Bronchial epithelial cell (primary cell): ENCODE measurements at regions not wholly inside any gene's neighbourhood (a gene's known extent, or its start where the extent isn't known, plus 50 kb on each side); places are given as distances from the start of the nearest gene placed in this dataset.
A peak's percentile ranks its signal among the peaks of the same experiment; 100 is the strongest.

Experiments
- DNase-seq: peaks from one replicate; pipeline ENCODE4 v3.0.0-alpha.2; 2010; ENCODE audit warnings: low read depth
- FAIRE-seq: peaks from 2 replicates; lab custom pipeline; 2011; peaks lifted over from hg19 to GRCh38; lab: Jason Lieb, UNC
- H3K27me3 ChIP-seq: 2 replicates; pipeline ENCODE4 v1.5.1; 2011; ENCODE audit warnings: low read length; ENCODE audit not compliant: control insufficient read depth, insufficient read depth
- H3K36me3 ChIP-seq: 2 replicates; pipeline ENCODE4 v1.5.1; 2011; ENCODE audit warnings: low read length; ENCODE audit not compliant: control insufficient read depth, insufficient read depth
- H3K4me3 ChIP-seq: 2 replicates; pipeline ENCODE4 v1.5.1; 2011; ENCODE audit warnings: mild to moderate bottlenecking, low read depth, low read length, control low read depth
- TF ChIP-seq, protein P1 (sequence below): IDR thresholded peaks from 2 replicates; pipeline ENCODE4 v1.5.1; 2011; ENCODE audit warnings: mild to moderate bottlenecking, moderate library complexity, low read length, control low read depth, inconsistent platforms; ENCODE audit not compliant: insufficient read depth, severe bottlenecking

DNA sequence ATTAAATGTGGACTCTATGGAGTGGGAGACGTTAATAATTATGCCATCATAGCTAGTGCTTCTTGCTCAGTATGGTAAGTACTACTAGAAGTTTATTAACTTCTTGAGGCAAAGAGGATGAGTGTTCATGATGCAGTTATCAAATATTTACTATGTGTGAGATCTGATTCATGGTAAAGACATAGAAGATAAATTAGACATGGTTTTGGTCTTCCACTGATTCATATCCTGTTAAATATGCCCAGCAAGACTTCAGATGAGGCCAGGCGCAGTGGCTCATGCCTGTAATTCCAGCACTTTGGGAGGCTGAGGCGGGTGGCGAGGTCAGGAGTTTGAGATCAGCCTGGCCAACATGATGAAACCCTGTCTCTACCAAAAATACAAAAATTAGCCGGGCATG, 547.1 kb upstream of the ANKRD30A start:
- no peaks in the 10 kb centered on the region for H3K27me3 ChIP-seq
- FAIRE-seq (no peak), DNase-seq (peak; percentile 87)
- H3K4me3 ChIP-seq = no peak overlapping the region
- TF ChIP-seq, protein P1, sequence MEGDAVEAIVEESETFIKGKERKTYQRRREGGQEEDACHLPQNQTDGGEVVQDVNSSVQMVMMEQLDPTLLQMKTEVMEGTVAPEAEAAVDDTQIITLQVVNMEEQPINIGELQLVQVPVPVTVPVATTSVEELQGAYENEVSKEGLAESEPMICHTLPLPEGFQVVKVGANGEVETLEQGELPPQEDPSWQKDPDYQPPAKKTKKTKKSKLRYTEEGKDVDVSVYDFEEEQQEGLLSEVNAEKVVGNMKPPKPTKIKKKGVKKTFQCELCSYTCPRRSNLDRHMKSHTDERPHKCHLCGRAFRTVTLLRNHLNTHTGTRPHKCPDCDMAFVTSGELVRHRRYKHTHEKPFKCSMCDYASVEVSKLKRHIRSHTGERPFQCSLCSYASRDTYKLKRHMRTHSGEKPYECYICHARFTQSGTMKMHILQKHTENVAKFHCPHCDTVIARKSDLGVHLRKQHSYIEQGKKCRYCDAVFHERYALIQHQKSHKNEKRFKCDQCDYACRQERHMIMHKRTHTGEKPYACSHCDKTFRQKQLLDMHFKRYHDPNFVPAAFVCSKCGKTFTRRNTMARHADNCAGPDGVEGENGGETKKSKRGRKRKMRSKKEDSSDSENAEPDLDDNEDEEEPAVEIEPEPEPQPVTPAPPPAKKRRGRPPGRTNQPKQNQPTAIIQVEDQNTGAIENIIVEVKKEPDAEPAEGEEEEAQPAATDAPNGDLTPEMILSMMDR = no peak
- no peaks in the 10 kb centered on the region for H3K36me3 ChIP-seq

DNA sequence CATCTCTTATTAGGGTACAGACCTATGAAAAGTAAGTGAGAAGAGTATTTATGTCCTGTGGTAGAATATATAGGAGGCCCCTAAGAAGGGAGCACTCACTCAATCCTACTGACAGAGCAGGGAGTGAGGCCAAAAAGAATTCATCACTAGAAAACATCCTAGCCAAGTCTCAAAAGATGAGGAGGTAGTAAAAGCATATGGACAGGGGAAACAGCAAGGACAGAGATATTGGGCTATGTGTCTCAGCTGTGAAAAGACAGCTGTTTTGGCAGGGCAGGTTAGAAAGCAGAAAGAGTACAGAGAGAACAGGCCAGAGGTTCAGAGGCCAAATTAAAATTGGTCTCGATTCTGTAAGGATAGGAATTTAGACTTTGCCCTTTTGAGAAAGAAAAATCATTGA, 548.3 kb upstream of the ANKRD30A start:
- no peak overlapping the region for H3K4me3 ChIP-seq
- DNase-seq (no peak), FAIRE-seq (no peak)
- TF ChIP-seq, protein P1 = no peak
- H3K36me3 ChIP-seq = no peaks in the 10 kb centered on the region
- H3K27me3 ChIP-seq = no peaks in the 10 kb centered on the region

DNA sequence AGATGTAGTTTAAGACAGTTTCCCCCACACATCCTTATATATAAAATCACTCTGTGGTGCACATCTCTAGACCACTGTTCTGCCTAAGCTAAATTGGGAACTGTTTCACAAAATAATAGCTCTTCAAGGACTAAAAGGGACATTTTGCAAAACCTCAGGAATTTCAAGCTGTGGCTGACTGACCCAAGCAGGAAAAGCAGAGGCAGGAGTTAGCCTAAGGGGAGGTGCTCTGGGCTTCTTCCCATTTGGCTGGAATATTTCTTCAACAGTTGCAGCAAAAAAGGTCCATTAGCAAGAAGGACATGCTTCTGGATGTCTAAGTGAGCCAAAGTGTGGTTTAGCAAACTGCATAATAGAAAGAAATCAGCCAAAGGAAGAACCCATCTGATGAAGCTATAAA, 551.2 kb upstream of the ANKRD30A start:
- TF ChIP-seq, protein P1 = no peak
- H3K36me3 ChIP-seq = no peaks in the 10 kb centered on the region
- FAIRE-seq = no peak
- no peak overlapping the region for H3K4me3 ChIP-seq
- no peaks in the 10 kb centered on the region for H3K27me3 ChIP-seq
- DNase-seq = no peak

DNA sequence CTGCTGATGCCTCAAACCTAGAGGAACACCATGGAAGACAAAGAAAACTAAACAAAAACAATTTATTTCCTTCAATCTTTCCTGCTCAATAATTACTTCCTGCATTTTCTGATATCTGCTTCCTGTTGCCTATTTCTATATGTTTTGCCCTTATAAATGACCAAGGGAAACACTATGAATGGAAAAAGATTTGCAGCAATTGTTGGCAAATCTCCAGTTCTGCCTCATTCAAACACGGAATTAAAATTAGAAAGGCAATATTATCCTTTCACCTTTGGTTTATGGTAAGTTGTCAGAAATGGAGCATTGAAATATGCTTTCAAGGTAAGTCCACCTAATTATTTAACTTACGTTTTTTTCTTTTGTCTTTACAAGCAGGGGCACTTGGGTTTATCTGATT, 552.2 kb upstream of the ANKRD30A start:
- no peak for DNase-seq
- no peaks in the 10 kb centered on the region for H3K36me3 ChIP-seq
- H3K27me3 ChIP-seq = no peaks in the 10 kb centered on the region
- H3K4me3 ChIP-seq = no peak overlapping the region
- FAIRE-seq = no peak
- TF ChIP-seq, protein P1 = no peak

DNA sequence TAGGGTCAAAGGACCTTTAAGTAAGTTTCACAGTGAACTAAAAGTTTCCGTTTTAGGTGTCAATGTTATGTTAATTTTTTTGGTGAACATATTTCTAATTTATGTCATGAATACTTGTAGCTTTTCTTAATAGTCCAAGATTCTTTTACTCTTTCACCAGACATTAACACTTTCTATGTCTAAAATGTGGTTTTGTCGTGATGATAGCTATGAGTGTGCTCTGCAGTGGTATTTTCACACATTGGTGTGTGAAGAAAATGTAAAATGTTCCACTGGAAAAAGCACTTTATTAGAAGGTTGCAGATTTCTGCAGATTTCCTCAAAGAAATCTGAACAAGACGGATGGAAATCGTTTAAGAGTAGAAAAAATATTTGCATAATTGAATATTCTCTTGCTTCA, 561.0 kb upstream of the ANKRD30A start:
- Histone ChIP-seq H3K36me3 (no peaks in the 10 kb centered on the region), H3K27me3 (no peaks in the 10 kb centered on the region), H3K4me3 (no peak overlapping the region)
- DNase-seq = no peak
- FAIRE-seq = no peak
- TF ChIP-seq, protein P1 = no peak
